HUDEP-2 (cell line): ENCODE measurements at regions not wholly inside any gene's neighbourhood (a gene's known extent, or its start where the extent isn't known, plus 50 kb on each side); places are given as distances from the start of the nearest gene placed in this dataset.
"Not testable (repeated sequence)": the region's sequence is repeated elsewhere in the genome, so short reads cannot be mapped to it uniquely, and the experiment has no call there.

Source experiments
- DNase-seq, 76 experiments: peaks; one replicate each; lab custom pipeline; 2025; ENCODE audit not compliant: unreplicated experiment in 76 of 76; lab: John Stamatoyannopoulos, UW

- no peak for DNase-seq
Measured at GRCh38 chr6:140385679-140386078, 1011.2 kb upstream of the CITED2 start.

DNA sequence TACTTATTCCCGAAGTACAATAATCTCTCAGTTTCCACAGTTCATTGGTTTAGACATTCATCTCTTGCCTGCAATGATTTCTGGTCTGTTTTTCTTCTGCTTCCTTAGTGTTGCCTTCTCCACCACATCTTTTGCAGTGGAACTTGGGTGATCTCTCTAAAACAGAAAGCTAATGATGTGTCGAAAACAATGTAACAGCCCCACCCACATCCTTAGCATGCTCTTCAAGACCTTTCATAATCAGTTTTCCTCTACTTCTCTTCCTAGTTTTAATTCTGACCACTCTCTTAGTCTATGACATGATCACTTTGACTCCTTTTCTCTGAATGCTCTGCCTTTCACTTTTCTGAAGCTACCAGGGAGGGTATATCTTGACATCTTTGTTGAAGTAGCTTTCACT lies 1007.9 kb upstream of the CITED2 start:
- no peak for DNase-seq

DNA sequence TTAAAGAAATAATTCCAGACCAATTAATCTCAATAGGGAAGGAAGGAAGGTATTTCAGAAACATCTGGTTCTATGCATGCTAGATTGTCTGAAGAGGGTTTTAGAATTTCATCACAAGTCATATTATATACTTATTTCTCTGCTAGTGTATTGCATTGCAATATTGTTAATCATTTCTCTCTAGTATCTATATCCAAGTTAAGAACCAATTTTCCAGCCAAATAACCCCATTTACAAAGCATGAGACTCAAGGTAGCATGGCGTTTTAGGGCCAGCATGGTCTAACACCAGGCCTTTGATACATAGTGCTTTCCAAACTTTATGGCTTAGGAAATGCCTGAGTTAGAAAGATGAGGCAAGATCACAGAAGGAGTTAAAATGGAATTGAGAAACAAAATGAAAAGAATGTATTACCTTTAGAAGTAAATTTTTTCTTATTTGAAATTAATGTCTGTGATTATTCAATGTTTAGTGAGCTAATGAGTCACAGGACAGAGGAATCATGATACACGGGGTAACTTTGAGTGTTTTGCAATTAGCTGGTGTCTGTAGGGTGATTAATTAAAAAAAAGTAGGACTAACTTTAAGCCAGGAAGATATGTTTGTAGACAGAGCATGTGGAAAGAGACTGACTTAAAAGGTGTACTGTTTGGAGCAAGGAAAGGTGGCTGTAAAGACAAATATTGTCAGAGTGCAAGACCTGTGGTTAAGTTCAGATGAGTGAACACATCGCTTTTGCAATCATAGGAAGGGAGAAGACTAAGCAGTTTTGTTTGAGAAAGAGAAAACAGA lies 1006.2 kb upstream of the CITED2 start:
- no peak for DNase-seq

- DNase-seq, result no peak
Measured at GRCh38 chr6:140379919-140380318, 1005.5 kb upstream of the CITED2 start.

DNA sequence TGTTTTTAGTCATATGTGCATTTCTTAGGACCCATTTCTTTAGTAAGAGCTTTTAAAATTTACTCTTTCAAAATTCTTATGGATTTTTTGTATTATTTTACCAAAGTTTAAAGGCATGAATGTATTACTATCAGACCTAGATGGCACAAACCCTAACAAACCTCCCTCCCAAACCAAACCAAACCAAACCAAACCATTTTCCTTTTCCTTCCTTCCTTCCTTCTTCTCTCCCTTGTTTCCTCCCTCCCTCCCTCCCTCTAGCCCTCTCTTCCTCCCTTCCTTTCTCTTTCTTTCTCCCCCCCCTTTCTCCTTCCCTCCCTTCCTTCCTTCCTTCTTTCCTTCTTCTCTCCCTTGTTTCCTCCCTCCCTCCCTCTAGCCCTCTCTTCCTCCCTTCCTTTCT lies 1001.8 kb upstream of the CITED2 start:
- DNase-seq, result no peak

DNA sequence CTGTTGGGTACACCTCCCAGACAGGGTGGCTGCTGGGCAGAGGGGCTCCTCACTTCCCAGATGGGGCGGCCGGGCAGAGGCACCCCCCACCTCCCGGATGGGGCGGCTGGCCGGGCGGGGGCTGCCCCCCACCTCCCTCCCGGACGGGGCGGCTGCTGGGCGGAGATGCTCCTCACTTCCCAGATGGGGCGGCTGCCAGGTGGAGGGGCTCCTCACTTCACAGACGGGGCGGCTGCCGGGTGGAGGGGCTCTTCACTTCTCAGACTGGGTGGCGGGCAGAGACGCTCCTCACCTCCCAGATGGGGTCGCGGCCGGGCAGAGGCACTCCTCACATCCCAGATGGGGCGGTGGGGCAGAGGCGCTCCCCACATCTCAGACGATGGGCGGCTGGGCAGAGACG lies 999.3 kb upstream of the CITED2 start:
- DNase-seq, result not testable (repeated sequence)

- DNase-seq, result no peak
Measured at GRCh38 chr6:140372064-140372463, 997.6 kb upstream of the CITED2 start.

GRCh38 chr6:140370976-140371870 lies 996.8 kb upstream of the CITED2 start:
- DNase-seq, result no peak

DNA sequence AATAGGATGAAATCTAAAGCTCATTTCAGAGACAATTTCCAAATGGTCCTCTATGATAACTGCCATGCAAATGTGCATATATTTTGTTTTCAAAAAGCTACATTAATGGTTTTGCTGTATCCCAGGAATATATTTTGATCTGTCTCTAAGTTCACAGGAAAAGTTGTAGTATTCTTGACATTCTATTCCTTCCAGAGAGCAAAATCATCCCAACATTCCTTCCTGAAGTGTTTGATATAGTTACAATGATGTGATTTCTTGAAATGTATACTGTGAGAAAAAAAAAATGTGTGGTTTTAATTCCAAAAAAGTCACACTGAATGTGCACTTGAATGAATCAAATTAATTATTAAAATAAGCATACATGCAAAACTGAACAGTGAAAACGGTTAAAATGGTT lies 996.0 kb upstream of the CITED2 start:
- DNase-seq, result no peak

- no peak for DNase-seq
Measured at GRCh38 chr6:140366991-140367390, 992.5 kb upstream of the CITED2 start.

GRCh38 chr6:140364916-140365315 lies 990.5 kb upstream of the CITED2 start:
- no peak for DNase-seq

GRCh38 chr6:140360651-140361050 lies 986.2 kb upstream of the CITED2 start:
- DNase-seq, result no peak

- DNase-seq, result no peak
Measured at GRCh38 chr6:140355476-140355875, 981.0 kb upstream of the CITED2 start.

DNA sequence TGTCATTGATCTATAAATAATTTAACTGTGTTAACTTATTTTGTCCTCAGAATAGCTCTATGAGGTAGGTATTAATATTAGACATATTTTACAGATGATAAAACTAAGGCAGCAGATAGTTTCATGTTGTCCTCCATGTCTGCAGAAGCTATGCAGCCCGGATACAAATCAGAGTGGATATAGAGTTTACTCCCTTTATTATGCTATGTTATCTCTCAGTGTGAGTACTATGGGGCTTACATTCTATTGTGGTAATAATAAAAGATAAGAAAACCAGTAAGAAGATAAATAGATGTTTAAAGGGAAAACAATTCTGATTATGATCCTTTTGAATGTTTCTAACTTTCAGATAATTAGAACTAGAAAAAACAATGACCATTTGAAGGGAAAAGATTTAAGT lies 979.8 kb upstream of the CITED2 start:
- no peak for DNase-seq

- no peak for DNase-seq
Measured at GRCh38 chr6:140353536-140353935, 979.1 kb upstream of the CITED2 start.

GRCh38 chr6:140346428-140346827 lies 972.0 kb upstream of the CITED2 start:
- no peak for DNase-seq

- DNase-seq, result no peak
Measured at GRCh38 chr6:140345935-140346334, 971.5 kb upstream of the CITED2 start.

DNA sequence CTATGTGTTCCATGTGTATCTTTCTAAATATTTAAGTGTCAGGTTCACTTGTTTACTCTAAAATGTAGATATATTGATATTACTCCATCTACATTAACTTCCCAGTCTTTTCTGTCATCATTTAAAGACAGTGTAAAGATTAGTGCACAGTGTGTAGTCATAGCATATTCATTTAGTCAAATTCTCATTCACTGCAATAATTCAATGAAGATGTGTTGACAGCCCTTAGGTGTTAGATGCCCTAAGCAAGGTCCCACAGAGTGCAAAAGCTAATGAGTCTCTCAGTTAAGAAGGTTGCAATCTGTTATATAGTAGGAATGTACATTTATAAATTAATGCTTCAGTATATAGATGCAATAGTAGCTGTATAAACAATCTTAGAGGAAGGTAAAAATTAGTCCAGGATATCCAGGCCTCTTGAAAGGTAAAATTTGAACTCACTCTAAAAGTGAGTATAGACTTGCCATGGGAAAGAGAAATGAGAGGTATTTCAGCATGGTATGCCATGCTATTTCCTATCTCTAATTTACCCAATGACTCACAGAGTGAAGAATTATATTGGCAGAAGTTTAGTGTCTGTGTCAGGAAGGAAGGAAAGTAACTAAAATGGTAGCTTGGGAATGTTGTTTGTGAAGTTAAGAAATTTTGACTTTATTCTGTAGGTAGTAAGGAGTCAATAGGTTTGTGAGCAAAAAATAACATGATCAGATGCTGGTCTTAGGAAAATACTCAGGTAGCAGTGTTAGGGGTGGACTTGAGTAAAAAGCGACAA lies 969.9 kb upstream of the CITED2 start:
- no peak for DNase-seq

GRCh38 chr6:140343128-140343527 lies 968.7 kb upstream of the CITED2 start:
- no peak for DNase-seq

GRCh38 chr6:140341272-140341671 lies 966.8 kb upstream of the CITED2 start:
- no peak for DNase-seq

DNA sequence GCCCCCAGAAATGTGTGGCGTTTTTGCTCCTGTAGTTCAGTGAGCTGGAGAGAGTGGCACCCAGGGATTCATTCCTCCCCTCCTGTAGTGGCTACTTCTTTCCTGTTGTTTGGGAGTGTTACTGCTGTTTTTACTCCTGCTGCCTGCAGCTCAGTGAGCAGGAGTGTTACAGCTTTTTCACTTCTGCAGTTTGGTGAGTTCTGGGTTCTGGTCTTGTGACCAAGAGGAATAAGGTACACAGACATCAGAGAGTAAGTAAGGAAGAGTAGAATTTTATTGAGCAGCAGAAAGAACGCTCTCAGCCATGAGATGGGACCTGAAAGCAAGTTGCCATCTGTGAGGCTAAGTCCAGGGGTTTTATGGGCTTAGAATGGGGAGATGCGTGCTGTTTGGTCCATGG lies 966.3 kb upstream of the CITED2 start:
- no peak for DNase-seq
